Dedifferentiated amniotic fluid mesenchymal stem cell (primary cell): ENCODE measurements at regions not wholly inside any gene's neighbourhood (a gene's known extent, or its start where the extent isn't known, plus 50 kb on each side); places are given as distances from the start of the nearest gene placed in this dataset.

Experiments
- DNase-seq: peaks from one replicate; pipeline ENCODE4 v3.0.0-alpha.2; 2016; ENCODE audit errors: extremely low spot score

GRCh38 chr13:83601539-83601938, 280.7 kb downstream of the SLITRK1 start:
- DNase-seq, result no peak

- DNase-seq, result no peak
Observed at GRCh38 chr13:83592095-83592494, 290.2 kb downstream of the SLITRK1 start.

- no peak for DNase-seq
Observed at GRCh38 chr13:83589814-83590213, 292.5 kb downstream of the SLITRK1 start.

GRCh38 chr13:83577183-83577582, 305.1 kb downstream of the SLITRK1 start:
- DNase-seq, result no peak

- DNase-seq, result no peak
Observed at GRCh38 chr13:83568019-83568418, 314.3 kb downstream of the SLITRK1 start.

- no peak for DNase-seq
Observed at GRCh38 chr13:83563499-83563898, 318.8 kb downstream of the SLITRK1 start.

- no peak for DNase-seq
Observed at GRCh38 chr13:83557845-83558244, 324.4 kb downstream of the SLITRK1 start.

GRCh38 chr13:83549671-83550070, 332.6 kb downstream of the SLITRK1 start:
- no peak for DNase-seq

- DNase-seq, result no peak
Observed at GRCh38 chr13:83547043-83547442, 335.2 kb downstream of the SLITRK1 start.

GRCh38 chr13:83546476-83546875, 335.8 kb downstream of the SLITRK1 start:
- DNase-seq, result no peak

GRCh38 chr13:83538636-83539035, 343.6 kb downstream of the SLITRK1 start:
- no peak for DNase-seq

GRCh38 chr13:83536941-83537340, 345.3 kb downstream of the SLITRK1 start:
- DNase-seq, result no peak

GRCh38 chr13:83536153-83536552, 346.1 kb downstream of the SLITRK1 start:
- no peak for DNase-seq

- no peak for DNase-seq
Observed at GRCh38 chr13:83532809-83533208, 349.5 kb downstream of the SLITRK1 start.

- no peak for DNase-seq
Observed at GRCh38 chr13:83531022-83531421, 351.3 kb downstream of the SLITRK1 start.

GRCh38 chr13:83516781-83517180, 365.5 kb downstream of the SLITRK1 start:
- DNase-seq, result no peak

- DNase-seq, result peak; percentile 54
Observed at GRCh38 chr13:83515268-83516015, 366.8 kb downstream of the SLITRK1 start.

- DNase-seq, result no peak
Observed at GRCh38 chr13:83508771-83509301, 373.4 kb downstream of the SLITRK1 start.

- DNase-seq, result peak; percentile 73
Observed at GRCh38 chr13:83503424-83503823, 378.9 kb downstream of the SLITRK1 start.

GRCh38 chr13:83499286-83499685, 383.0 kb downstream of the SLITRK1 start:
- no peak for DNase-seq

GRCh38 chr13:83498481-83499190, 383.6 kb downstream of the SLITRK1 start:
- DNase-seq, result peak; percentile 83

- DNase-seq, result no peak
Observed at GRCh38 chr13:83498045-83498444, 384.2 kb downstream of the SLITRK1 start.

- no peak for DNase-seq
Observed at GRCh38 chr13:83496501-83496900, 385.8 kb downstream of the SLITRK1 start.
